DOHH2 (cell line): ENCODE measurements at regions not wholly inside any gene's neighbourhood (a gene's known extent, or its start where the extent isn't known, plus 50 kb on each side); places are given as distances from the start of the nearest gene placed in this dataset.

Experiments used
- H3F3A ChIP-seq: fragments of 200-600 bp; sonication (generic), shearing (Covaris generic); 2 replicates; pipeline ENCODE4 v1.6.0; 2016; ENCODE audit warnings: antibody characterized with exemption, mild to moderate bottlenecking; ENCODE audit not compliant: control insufficient read depth, insufficient read depth
- H3K27ac ChIP-seq: fragments of 200-600 bp; sonication (generic); 2 replicates; pipeline ENCODE4 v1.5.1; 2014; ENCODE audit warnings: low read depth, mild to moderate bottlenecking, low read length, moderate library complexity
- H3K27me3 ChIP-seq: fragments of 200-600 bp; sonication (generic); 2 replicates; pipeline ENCODE4 v1.6.1; 2014; ENCODE audit warnings: mild to moderate bottlenecking, low read length, mixed read lengths; ENCODE audit not compliant: control insufficient read depth
- H3K36me3 ChIP-seq: fragments of 200-600 bp; sonication (generic); 2 replicates; pipeline ENCODE4 v1.6.1; 2014; ENCODE audit warnings: mild to moderate bottlenecking, low read length, moderate library complexity, mixed read lengths; ENCODE audit not compliant: control insufficient read depth
- H3K4me1 ChIP-seq: fragments of 200-600 bp; sonication (generic); 2 replicates; pipeline ENCODE4 v1.6.1; 2014; ENCODE audit warnings: mild to moderate bottlenecking, low read length, mixed read lengths; ENCODE audit not compliant: control insufficient read depth
- H3K4me2 ChIP-seq: fragments of 200-600 bp; sonication (generic); 2 replicates; pipeline ENCODE4 v1.6.0; 2014; ENCODE audit warnings: mild to moderate bottlenecking, low read length, moderate library complexity
- H3K4me3 ChIP-seq: fragments of 200-600 bp; sonication (generic); 2 replicates; pipeline ENCODE4 v1.5.1; 2014; ENCODE audit warnings: mild to moderate bottlenecking, low read length, mixed read lengths
- H3K79me2 ChIP-seq: fragments of 200-600 bp; sonication (generic); 2 replicates; pipeline ENCODE4 v1.6.1; 2014; ENCODE audit warnings: mild to moderate bottlenecking, low read length, mixed read lengths; ENCODE audit not compliant: control insufficient read depth
- H3K9me2 ChIP-seq: fragments of 200-600 bp; sonication (generic); replicated peaks from 2 replicates; pipeline ENCODE4 v1.6.1; 2014; ENCODE audit warnings: mild to moderate bottlenecking, low read length, mixed read lengths; ENCODE audit not compliant: control insufficient read depth
- H3K9me3 ChIP-seq: fragments of 200-600 bp; sonication (generic); 2 replicates; pipeline ENCODE4 v1.6.1; 2014; ENCODE audit warnings: antibody characterized with exemption, low read length, mixed read lengths; ENCODE audit not compliant: control insufficient read depth, insufficient read depth
- H4K20me1 ChIP-seq: fragments of 200-600 bp; sonication (generic); 2 replicates; pipeline ENCODE4 v1.6.0; 2014; ENCODE audit warnings: low read depth, mild to moderate bottlenecking, antibody characterized with exemption, low read length, moderate library complexity; ENCODE audit not compliant: control insufficient read depth, insufficient read depth
- CTCF ChIP-seq: fragments of 200-600 bp; sonication (generic); IDR thresholded peaks from one replicate; pipeline ENCODE4 v1.5.1; 2014; ENCODE audit warnings: antibody characterized with exemption, mild to moderate bottlenecking, low read depth, low read length; ENCODE audit not compliant: poor library complexity, severe bottlenecking
- EZH2phosphoT487 ChIP-seq: fragments of 200-600 bp; sonication (generic); IDR thresholded peaks from 2 replicates; pipeline ENCODE4 v1.6.1; 2017; ENCODE audit warnings: borderline replicate concordance, mild to moderate bottlenecking, antibody characterized with exemption, low read length, moderate library complexity, mixed read lengths

- Histone ChIP-seq H3K4me2 (no peak overlapping the region), H3K27me3 (no peaks in the 10 kb centered on the region), H3K27ac (no peak overlapping the region), H3K9me2 (no peaks in the 10 kb centered on the region), H3K36me3 (no peaks in the 10 kb centered on the region), H3K9me3 (no peaks in the 10 kb centered on the region), H4K20me1 (no peaks in the 10 kb centered on the region), H3F3A (no peaks in the 10 kb centered on the region), H3K4me3 (no peak overlapping the region), H3K79me2 (no peaks in the 10 kb centered on the region), H3K4me1 (no peaks in the 10 kb centered on the region)
- TF ChIP-seq EZH2phosphoT487, result no peak
- no peak for TF ChIP-seq CTCF
Observed at GRCh38 chr3:173304182-173304800, 93.3 kb upstream of the NLGN1 start.

GRCh38 chr3:173301647-173302046 is 95.9 kb upstream of the NLGN1 start:
- no peak overlapping the region for H3K4me2 ChIP-seq
- H3K9me2 ChIP-seq, result no peaks in the 10 kb centered on the region
- H3K36me3 ChIP-seq, result no peaks in the 10 kb centered on the region
- H3K27me3 ChIP-seq, result no peaks in the 10 kb centered on the region
- no peaks in the 10 kb centered on the region for H4K20me1 ChIP-seq
- no peaks in the 10 kb centered on the region for H3F3A ChIP-seq
- H3K27ac ChIP-seq, result no peak overlapping the region
- H3K79me2 ChIP-seq, result no peaks in the 10 kb centered on the region
- TF ChIP-seq EZH2phosphoT487, result no peak
- no peak for TF ChIP-seq CTCF
- no peaks in the 10 kb centered on the region for H3K4me1 ChIP-seq
- H3K4me3 ChIP-seq, result no peak overlapping the region
- H3K9me3 ChIP-seq, result no peaks in the 10 kb centered on the region

- Histone ChIP-seq H4K20me1 (no peaks in the 10 kb centered on the region), H3K4me1 (no peaks in the 10 kb centered on the region), H3F3A (no peaks in the 10 kb centered on the region), H3K9me2 (no peaks in the 10 kb centered on the region), H3K9me3 (no peaks in the 10 kb centered on the region), H3K27me3 (no peaks in the 10 kb centered on the region), H3K36me3 (no peaks in the 10 kb centered on the region), H3K27ac (no peak overlapping the region), H3K4me3 (no peak overlapping the region), H3K4me2 (no peak overlapping the region), H3K79me2 (no peaks in the 10 kb centered on the region)
- TF ChIP-seq EZH2phosphoT487 (no peak), CTCF (no peak)
Observed at GRCh38 chr3:173289072-173289471, 108.5 kb upstream of the NLGN1 start.
